ENCODE measurements at regions not wholly inside any gene's neighbourhood (a gene's known extent, or its start where the extent isn't known, plus 50 kb on each side); places are given as distances from the start of the nearest gene placed in this dataset.

DNA sequence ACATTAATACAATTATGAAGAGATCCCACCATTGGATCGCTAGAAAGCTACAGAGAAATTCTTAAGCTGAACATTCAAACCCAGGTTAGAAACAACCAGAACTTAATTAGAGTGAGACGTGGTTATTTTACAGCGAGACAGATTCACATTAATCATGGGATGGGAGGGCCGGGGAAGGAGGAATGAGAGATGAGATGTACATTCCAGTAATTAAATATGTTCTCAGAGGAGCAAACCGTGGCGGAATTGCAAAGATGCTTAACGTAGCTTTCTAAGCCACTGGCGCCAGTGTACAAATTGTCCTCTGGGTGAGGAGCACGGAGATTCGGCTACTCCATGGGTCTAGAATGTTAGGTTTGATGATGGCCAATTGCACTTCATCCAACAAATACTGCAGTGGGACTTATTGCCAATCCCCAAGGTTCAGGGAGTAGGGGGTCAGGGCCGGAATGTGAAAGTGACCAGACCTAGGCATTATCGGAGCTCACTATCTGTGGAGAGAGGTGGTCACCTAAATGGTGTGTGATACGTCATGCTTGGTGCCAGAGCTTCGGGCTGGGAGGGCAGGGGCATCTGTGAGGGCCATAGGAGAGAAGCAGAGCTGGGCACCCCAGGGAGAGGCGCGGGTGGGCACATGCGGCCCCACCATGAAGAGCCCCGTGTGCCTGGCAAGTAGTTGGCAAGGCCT, 114.7 kb downstream of the EDN3 start:
- no peak overlapping the region for H2BK5ac ChIP-seq (ENCODE audit: insufficient read length, low read length)
- H3K23ac ChIP-seq (ENCODE audit: insufficient read length, low read depth, low read length), result no peak overlapping the region
- H3K27me3 ChIP-seq (ENCODE audit: insufficient read depth, low read length), result no peaks in the 10 kb centered on the region
- H2AK5ac ChIP-seq (ENCODE audit: insufficient read length, low read length), result no peak overlapping the region
- H2BK15ac ChIP-seq (ENCODE audit: low read depth, low read length), result no peak overlapping the region
- no peaks in the 10 kb centered on the region; a peak in 1 of 7 replicates for H3K36me3 Mint-ChIP-seq (ENCODE audit: insufficient read depth in 1 of 3, low read depth in 3 of 3)
- no peak for DNase-seq
- no peak overlapping the region for H2BK20ac ChIP-seq (ENCODE audit: low read depth, low read length, poor library complexity, severe bottlenecking)
- no peaks in the 10 kb centered on the region for H3K79me2 ChIP-seq (ENCODE audit: insufficient read depth, low read length)
- no peaks in the 10 kb centered on the region for H3K23me2 ChIP-seq (ENCODE audit: insufficient read length, low read depth, low read length, poor library complexity, severe bottlenecking)
- H3K9me3 Mint-ChIP-seq, result no peaks in the 10 kb centered on the region; a peak in 1 of 5 replicates
- peaks cover 6 to 11% of the 10 kb centered on the region in 2 experiments for H3K4me1 Mint-ChIP-seq
- H3K27ac ChIP-seq (ENCODE audit: insufficient read length, low read depth, low read length), result no peak overlapping the region
- no peak overlapping the region for H3K27ac Mint-ChIP-seq
- no peak for TF ChIP-seq CTCF (conservative IDR thresholded peaks at IDR 0.05)
- no peak overlapping the region for H4K5ac ChIP-seq (ENCODE audit: insufficient read length, low read depth, low read length)
- H3K4me3 Mint-ChIP-seq, result no peak overlapping the region
- H3K9me3 ChIP-seq (ENCODE audit: control insufficient read depth, low read depth, low read length), result no peaks in the 10 kb centered on the region
- H2AFZ ChIP-seq (ENCODE audit: low read length), result no peak overlapping the region
- H3K18ac ChIP-seq (ENCODE audit: insufficient read length, low read depth, low read length), result no peak overlapping the region
- H2BK120ac ChIP-seq (ENCODE audit: low read depth, low read length, poor library complexity, severe bottlenecking), result no peak overlapping the region
- H4K8ac ChIP-seq (replicated peaks; ENCODE audit: insufficient read length, low read depth, low read length), result no peak overlapping the region
- H3K4me1 ChIP-seq (ENCODE audit: insufficient read depth, low read length), result no peaks in the 10 kb centered on the region
- no peak overlapping the region for H3K56ac ChIP-seq (ENCODE audit: insufficient read length, low read depth, low read length)
- H3K79me1 ChIP-seq (ENCODE audit: insufficient read depth, low read depth, low read length, poor library complexity, severe bottlenecking), result no peaks in the 10 kb centered on the region
- H2BK12ac ChIP-seq (ENCODE audit: insufficient read length, low read depth, low read length), result no peak overlapping the region
- H4K20me1 ChIP-seq (ENCODE audit: control insufficient read depth, insufficient read depth, insufficient read length), result no peaks in the 10 kb centered on the region
- H3K4me2 ChIP-seq (ENCODE audit: insufficient read depth, insufficient read length, low read length), result no peak overlapping the region
- H3K9ac ChIP-seq (ENCODE audit: extremely low read depth, insufficient read length, low read length), result no peak overlapping the region
- H3K27me3 Mint-ChIP-seq (ENCODE audit: low read depth), result peaks cover 41% of the 10 kb centered on the region
- H4K91ac ChIP-seq (ENCODE audit: insufficient read length, low read depth, low read length), result no peak overlapping the region
- no peak overlapping the region for H3K14ac ChIP-seq (ENCODE audit: insufficient read depth, low read length)
- no CpG with 5 or more reads among the region's 18 CpGs for WGBS (ENCODE audit: extremely low coverage, insufficient read length, low lambda C conversion rate)
- H3K4ac ChIP-seq (ENCODE audit: low read depth, low read length), result no peak overlapping the region
- H3T11ph ChIP-seq (ENCODE audit: low read length), result no peak overlapping the region

All from H9 (cell line).